Body of pancreas (tissue), 4 donors: ENCODE measurements at regions not wholly inside any gene's neighbourhood (a gene's known extent, or its start where the extent isn't known, plus 50 kb on each side); places are given as distances from the start of the nearest gene placed in this dataset.

Source experiments
- ATAC-seq: fragments of 150-250 bp; one replicate; pipeline ENCODE4 v1.9.1; 2016
- DNase-seq, 4 donors: peaks; one replicate each; pipeline ENCODE4 v3.0.0-alpha.2; 2019
- H3K27ac ChIP-seq, 4 donors: fragments of 200-600 bp; sonication (generic); 1 replicate in 3 of 4; 2 replicates in 1 of 4; pipeline versions ENCODE4 v1.5.1 to v1.6.1; 2016 to 2019; ENCODE audit warnings: mild to moderate bottlenecking in 1 of 4, mixed read lengths in 1 of 4, moderate library complexity in 1 of 4
- H3K27me3 ChIP-seq, 2 donors: fragments of 200-600 bp; sonication (generic); one replicate each; pipeline ENCODE4 v1.6.0; 2016; ENCODE audit warnings: mild to moderate bottlenecking in 1 of 2
- H3K36me3 ChIP-seq, 2 donors: fragments of 200-600 bp; sonication (generic); replicated peaks in 1 of 2; 2 replicates each; pipeline ENCODE4 v1.5.1; 2016; ENCODE audit warnings: low read depth in 2 of 2; ENCODE audit not compliant: insufficient read depth in 1 of 2
- H3K4me1 ChIP-seq: fragments of 200-600 bp; sonication (generic); one replicate; pipeline ENCODE4 v1.6.0; 2016
- H3K4me3 ChIP-seq, 2 donors: fragments of 200-600 bp; sonication (generic); 1 replicate in 1 of 2; 2 replicates in 1 of 2; pipeline ENCODE4 v1.5.1; 2016 to 2019
- H3K9me3 ChIP-seq, 3 donors: fragments of 200-600 bp; sonication (generic); 1 replicate in 2 of 3; 2 replicates in 1 of 3; pipeline ENCODE4 v1.5.1; 2016
- CTCF ChIP-seq, 7 experiments: fragments of 450-650 bp in 4 of 7; fragments of 200-600 bp in 3 of 7; sonication (generic) in 3 of 7; IDR thresholded peaks; one replicate each; pipeline ENCODE4 v1.5.1; 2016 to 2019; ENCODE audit warnings: antibody characterized with exemption in 7 of 7
- POLR2A ChIP-seq, 3 donors: fragments of 450-650 bp; IDR thresholded peaks; one replicate each; pipeline ENCODE4 v1.6.1; 2016; ENCODE audit warnings: antibody characterized with exemption in 3 of 3, mild to moderate bottlenecking in 2 of 3
- WGBS, 2 donors: methylation state at CpG; one replicate each; pipeline ENCODE4 v1.1.5; 2017; 5-methylcytosine and 5-hydroxymethylcytosine counted together
- intact Hi-C: fragments of 100-400 bp; cut with DNase I; formaldehyde crosslinking; loops from one replicate; pipeline ENCODE4 v1.15.1; 2023

GRCh38 chr15:38975282-38975990 lies 410.8 kb upstream of the RASGRP1 start:
- H3K4me1 ChIP-seq: no peaks in the 10 kb centered on the region
- no peak for DNase-seq
- peaks cover 0 to 10% (median 0%) of the 10 kb centered on the region in 3 donors for H3K9me3 ChIP-seq
- H3K27me3 ChIP-seq: no peaks in the 10 kb centered on the region
- no peak overlapping the region for H3K27ac ChIP-seq
- WGBS, 2 donors: 70 to 75% methylated on average over 5 of the region's 5 CpGs
- intact Hi-C loops: no loop called here
- TF ChIP-seq POLR2A (IDR thresholded peaks at IDR 0.05): no peak
- TF ChIP-seq CTCF (IDR thresholded peaks at IDR 0.05): no peak
- no peaks in the 10 kb centered on the region for H3K36me3 ChIP-seq
- H3K4me3 ChIP-seq: no peak overlapping the region
- ATAC-seq: no peak

GRCh38 chr15:38991126-38991525 lies 426.5 kb upstream of the RASGRP1 start:
- Histone ChIP-seq H3K36me3 (no peaks in the 10 kb centered on the region), H3K27ac (peak overlapping the region in 2 of 4 donors; percentile 52 to 53), H3K4me3 (no peak overlapping the region), H3K9me3 (no peaks in the 10 kb centered on the region), H3K4me1 (peaks cover 39% of the 10 kb centered on the region), H3K27me3 (no peaks in the 10 kb centered on the region)
- TF ChIP-seq POLR2A (IDR thresholded peaks at IDR 0.05): no peak
- TF ChIP-seq CTCF (IDR thresholded peaks at IDR 0.05): peak in 5 of 7 experiments; percentile 19 to 46 (median 31)
- ATAC-seq: no peak
- no peak for DNase-seq
- intact Hi-C loops: no loop called here
- 59% methylated on average over 4 of the region's 4 CpGs for WGBS, 2 donors

- Histone ChIP-seq H3K4me3 (no peak overlapping the region), H3K27me3 (no peaks in the 10 kb centered on the region), H3K36me3 (no peaks in the 10 kb centered on the region), H3K27ac (peak overlapping the region in 2 of 4 donors; percentile 52 to 53), H3K4me1 (peaks cover 45% of the 10 kb centered on the region), H3K9me3 (no peaks in the 10 kb centered on the region)
- ATAC-seq (peak; percentile 57), DNase-seq (peak in 2 of 4 donors; percentile 3 to 11)
- intact Hi-C loops: no loop called here
- no peak for TF ChIP-seq POLR2A (IDR thresholded peaks at IDR 0.05)
- TF ChIP-seq CTCF (IDR thresholded peaks at IDR 0.05): no peak
- WGBS, 2 donors: 61 to 64% methylated on average over 2 of the region's 2 CpGs
Measured at GRCh38 chr15:38991701-38992100, 427.1 kb upstream of the RASGRP1 start.

GRCh38 chr15:38992506-38992905 lies 427.9 kb upstream of the RASGRP1 start:
- Histone ChIP-seq H3K9me3 (no peaks in the 10 kb centered on the region), H3K4me1 (peaks cover 47% of the 10 kb centered on the region), H3K27me3 (no peaks in the 10 kb centered on the region), H3K27ac (peak overlapping the region in 2 of 4 donors; percentile 52 to 53), H3K4me3 (no peak overlapping the region), H3K36me3 (no peaks in the 10 kb centered on the region)
- intact Hi-C loops: no loop called here
- DNase-seq (no peak), ATAC-seq (no peak)
- WGBS, 2 donors: 54 to 55% methylated on average over 4 of the region's 4 CpGs
- TF ChIP-seq POLR2A (IDR thresholded peaks at IDR 0.05) (no peak), CTCF (IDR thresholded peaks at IDR 0.05) (no peak)

- ATAC-seq (no peak), DNase-seq (no peak)
- no peak overlapping the region for H3K4me3 ChIP-seq
- peaks cover 47% of the 10 kb centered on the region for H3K4me1 ChIP-seq
- peak overlapping the region in 2 of 4 donors; percentile 8 to 52 for H3K27ac ChIP-seq
- no peaks in the 10 kb centered on the region for H3K36me3 ChIP-seq
- H3K9me3 ChIP-seq: no peaks in the 10 kb centered on the region
- intact Hi-C loops: no loop called here
- no peak for TF ChIP-seq POLR2A (IDR thresholded peaks at IDR 0.05)
- no peak for TF ChIP-seq CTCF (IDR thresholded peaks at IDR 0.05)
- 80 to 89% methylated on average over 2 of the region's 2 CpGs for WGBS, 2 donors
- no peaks in the 10 kb centered on the region for H3K27me3 ChIP-seq
Measured at GRCh38 chr15:38992930-38993329, 428.3 kb upstream of the RASGRP1 start.
